H9 (cell line): ENCODE measurements at regions not wholly inside any gene's neighbourhood (a gene's known extent, or its start where the extent isn't known, plus 50 kb on each side); places are given as distances from the start of the nearest gene placed in this dataset.

Source experiments
- DNase-seq: peaks from one replicate; pipeline ENCODE4 v3.0.0-alpha.2; 2017
- H2AFZ ChIP-seq: one replicate; pipeline ENCODE4 v1.6.1; 2013; ENCODE audit warnings: mild to moderate bottlenecking, low read length, control low read depth, moderate library complexity
- H2AK5ac ChIP-seq: 2 replicates; pipeline ENCODE4 v1.6.1; 2013; ENCODE audit warnings: low read length, control low read depth, mixed read lengths; ENCODE audit not compliant: insufficient read length
- H2BK120ac ChIP-seq: one replicate; pipeline ENCODE4 v1.6.1; 2013; ENCODE audit warnings: low read depth, mild to moderate bottlenecking, low read length, control low read depth, inconsistent platforms; ENCODE audit not compliant: poor library complexity, severe bottlenecking
- H2BK12ac ChIP-seq: 2 replicates; pipeline ENCODE4 v1.6.1; 2013; ENCODE audit warnings: low read length, control low read depth, mixed read lengths, low read depth; ENCODE audit not compliant: insufficient read length
- H2BK15ac ChIP-seq: 2 replicates; pipeline ENCODE4 v1.6.1; 2013; ENCODE audit warnings: low read depth, low read length, control low read depth
- H2BK20ac ChIP-seq: one replicate; pipeline ENCODE4 v1.6.1; 2013; ENCODE audit warnings: low read depth, mild to moderate bottlenecking, low read length, control low read depth, inconsistent platforms; ENCODE audit not compliant: poor library complexity, severe bottlenecking
- H2BK5ac ChIP-seq: 2 replicates; pipeline ENCODE4 v1.6.1; 2013; ENCODE audit warnings: low read length, control low read depth, mixed read lengths; ENCODE audit not compliant: insufficient read length
- H3K14ac ChIP-seq: 2 replicates; pipeline ENCODE4 v1.6.1; 2013; ENCODE audit warnings: low read length, control low read depth; ENCODE audit not compliant: insufficient read depth
- H3K18ac ChIP-seq: 2 replicates; pipeline ENCODE4 v1.6.1; 2013; ENCODE audit warnings: low read depth, mild to moderate bottlenecking, mixed read lengths, low read length, control low read depth; ENCODE audit not compliant: insufficient read length
- H3K23ac ChIP-seq: 2 replicates; pipeline ENCODE4 v1.6.1; 2013; ENCODE audit warnings: low read length, control low read depth, mixed read lengths, low read depth; ENCODE audit not compliant: insufficient read length
- H3K23me2 ChIP-seq: 2 replicates; pipeline ENCODE4 v1.6.1; 2013; ENCODE audit warnings: low read depth, mild to moderate bottlenecking, mixed read lengths, low read length, control low read depth; ENCODE audit not compliant: insufficient read length, poor library complexity, severe bottlenecking
- H3K27ac ChIP-seq: 2 replicates; pipeline ENCODE4 v1.5.1; 2013; ENCODE audit warnings: low read length, control low read depth, mixed read lengths, low read depth; ENCODE audit not compliant: insufficient read length
- H3K27me3 ChIP-seq: 2 replicates; pipeline ENCODE4 v1.6.1; 2013; ENCODE audit warnings: low read length, control low read depth, inconsistent platforms; ENCODE audit not compliant: insufficient read depth
- H3K4ac ChIP-seq: 2 replicates; pipeline ENCODE4 v1.6.1; 2013; ENCODE audit warnings: low read depth, mild to moderate bottlenecking, control low read depth, inconsistent platforms, low read length, moderate library complexity
- H3K4me1 ChIP-seq: 2 replicates; pipeline ENCODE4 v1.6.1; 2013; ENCODE audit warnings: low read length, control low read depth, inconsistent platforms; ENCODE audit not compliant: insufficient read depth
- H3K4me2 ChIP-seq: 2 replicates; pipeline ENCODE4 v1.6.1; 2013; ENCODE audit warnings: low read length, control low read depth, mixed read lengths; ENCODE audit not compliant: insufficient read length, insufficient read depth
- H3K56ac ChIP-seq: 2 replicates; pipeline ENCODE4 v1.6.1; 2013; ENCODE audit warnings: low read depth, mild to moderate bottlenecking, mixed read lengths, low read length, control low read depth; ENCODE audit not compliant: insufficient read length
- H3K79me1 ChIP-seq: 2 replicates; pipeline ENCODE4 v1.6.1; 2013; ENCODE audit warnings: low read depth, mild to moderate bottlenecking, moderate library complexity, low read length, control low read depth, inconsistent platforms; ENCODE audit not compliant: insufficient read depth, poor library complexity, severe bottlenecking
- H3K79me2 ChIP-seq: 2 replicates; pipeline ENCODE4 v1.6.1; 2013; ENCODE audit warnings: low read length, control low read depth, inconsistent platforms; ENCODE audit not compliant: insufficient read depth
- H3K9ac ChIP-seq: 2 replicates; pipeline ENCODE4 v1.6.1; 2013; ENCODE audit warnings: low read length, control low read depth, mixed read lengths; ENCODE audit not compliant: insufficient read length; ENCODE audit errors: extremely low read depth
- H3K9me3 ChIP-seq: one replicate; pipeline ENCODE4 v1.6.1; 2013; ENCODE audit warnings: low read depth, low read length, inconsistent platforms; ENCODE audit not compliant: control insufficient read depth
- H3T11ph ChIP-seq: one replicate; pipeline ENCODE4 v1.6.1; 2013; ENCODE audit warnings: mild to moderate bottlenecking, low read length, control low read depth, inconsistent platforms
- H4K20me1 ChIP-seq: one replicate; pipeline ENCODE4 v1.6.1; 2013; ENCODE audit not compliant: control insufficient read depth, insufficient read length, insufficient read depth
- H4K5ac ChIP-seq: 2 replicates; pipeline ENCODE4 v1.6.1; 2013; ENCODE audit warnings: low read depth, mild to moderate bottlenecking, mixed read lengths, low read length, control low read depth; ENCODE audit not compliant: insufficient read length
- H4K8ac ChIP-seq: replicated peaks from 2 replicates; pipeline ENCODE4 v1.6.1; 2013; ENCODE audit warnings: low read length, control low read depth, mixed read lengths, low read depth; ENCODE audit not compliant: insufficient read length
- H4K91ac ChIP-seq: 2 replicates; pipeline ENCODE4 v1.6.1; 2013; ENCODE audit warnings: low read depth, mild to moderate bottlenecking, moderate library complexity, mixed read lengths, low read length, control low read depth; ENCODE audit not compliant: insufficient read length
- H3K27ac Mint-ChIP-seq, 3 experiments: 2 replicates in 2 of 3; 3 replicates in 1 of 3; pipeline ENCODE4 v1.8.0; 2020 to 2021; ENCODE audit warnings: mixed read lengths in 3 of 3, mild to moderate bottlenecking in 1 of 3, moderate library complexity in 1 of 3
- H3K27me3 Mint-ChIP-seq: 2 replicates; pipeline ENCODE4 v1.8.0; 2021; ENCODE audit warnings: low read depth, mild to moderate bottlenecking, moderate library complexity, mixed read lengths
- H3K36me3 Mint-ChIP-seq, 3 experiments: 2 replicates in 2 of 3; 3 replicates in 1 of 3; pipeline ENCODE4 v1.8.0; 2020 to 2021; ENCODE audit warnings: low read depth in 3 of 3, mixed read lengths in 3 of 3; ENCODE audit not compliant: insufficient read depth in 1 of 3
- H3K4me1 Mint-ChIP-seq, 2 experiments: 2 replicates each; pipeline ENCODE4 v1.8.0; 2020; ENCODE audit warnings: mixed read lengths in 2 of 2
- H3K4me3 Mint-ChIP-seq, 2 experiments: 2 replicates in 1 of 2; 3 replicates in 1 of 2; pipeline ENCODE4 v1.8.0; 2020 to 2021; ENCODE audit warnings: mild to moderate bottlenecking in 2 of 2, mixed read lengths in 2 of 2, moderate library complexity in 1 of 2
- H3K9me3 Mint-ChIP-seq, 2 experiments: 2 replicates in 1 of 2; 3 replicates in 1 of 2; pipeline ENCODE4 v1.8.0; 2020; ENCODE audit warnings: mild to moderate bottlenecking in 2 of 2, mixed read lengths in 2 of 2, moderate library complexity in 1 of 2
- CTCF ChIP-seq: fragments of 200-600 bp; sonication (generic); conservative IDR thresholded peaks from 3 replicates; pipeline ENCODE4 v1.8.0; 2021; ENCODE audit warnings: antibody characterized with exemption, mild to moderate bottlenecking

GRCh38 chr3:26171006-26171405 lies 381.1 kb downstream of the OXSM start:
- DNase-seq: no peak
- Histone ChIP-seq H4K20me1 (no peaks in the 10 kb centered on the region), H3K23me2 (no peaks in the 10 kb centered on the region), H4K5ac (no peak overlapping the region), H2BK12ac (no peak overlapping the region), H3K27ac (no peak overlapping the region), H3K18ac (no peak overlapping the region), H2BK15ac (no peak overlapping the region), H2AFZ (no peak overlapping the region), H4K91ac (no peak overlapping the region), H3K4me2 (no peak overlapping the region), H3K27me3 (no peaks in the 10 kb centered on the region), H3K56ac (no peak overlapping the region), H2BK5ac (no peak overlapping the region), H3K4ac (no peak overlapping the region), H4K8ac (no peak overlapping the region), H3K9ac (no peak overlapping the region), H2AK5ac (no peak overlapping the region), H3K79me2 (no peaks in the 10 kb centered on the region), H3K79me1 (no peaks in the 10 kb centered on the region), H3K14ac (no peak overlapping the region), H2BK20ac (no peak overlapping the region), H3T11ph (no peak overlapping the region), H3K9me3 (no peaks in the 10 kb centered on the region), H2BK120ac (no peak overlapping the region), H3K23ac (no peak overlapping the region), H3K4me1 (no peaks in the 10 kb centered on the region)
- Mint-ChIP-seq H3K9me3 (peaks cover 5 to 14% of the 10 kb centered on the region in 2 experiments; a peak in 4 of 5 replicates), H3K27ac (no peak overlapping the region), H3K27me3 (no peaks in the 10 kb centered on the region; the same call in 1 of the 2 replicates), H3K4me3 (no peak overlapping the region), H3K4me1 (no peaks in the 10 kb centered on the region), H3K36me3 (no peaks in the 10 kb centered on the region)
- TF ChIP-seq CTCF: no peak
